GM12874 (cell line): ENCODE measurements at regions not wholly inside any gene's neighbourhood (a gene's known extent, or its start where the extent isn't known, plus 50 kb on each side); places are given as distances from the start of the nearest gene placed in this dataset.

ENCODE experiments used
- TF ChIP-seq, protein P1 (sequence below): IDR thresholded peaks from 2 replicates; pipeline ENCODE4 v1.5.1; 2011; ENCODE audit warnings: low read depth, mild to moderate bottlenecking, control low read depth, low read length, moderate library complexity; ENCODE audit not compliant: insufficient read depth

DNA sequence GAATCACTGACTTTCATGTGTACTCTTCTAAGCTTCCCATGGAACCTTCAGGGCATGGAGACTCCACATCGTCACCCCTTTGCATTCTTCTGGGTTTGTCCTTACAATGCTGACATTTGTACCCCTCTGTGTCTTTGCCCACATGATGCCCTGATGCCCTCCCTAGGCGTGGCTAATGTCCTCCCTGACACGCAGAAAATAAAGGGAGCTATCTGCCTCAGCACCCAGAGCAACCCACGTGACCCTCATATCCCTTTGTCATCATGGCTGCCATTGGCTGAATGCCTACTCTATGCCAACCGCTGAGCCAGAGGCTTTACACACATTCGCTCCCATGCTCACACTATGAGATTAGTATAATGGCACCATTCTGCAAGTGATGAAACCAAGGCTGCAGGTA, 86.4 kb upstream of the KLHL29 start:
- TF ChIP-seq, protein P1, sequence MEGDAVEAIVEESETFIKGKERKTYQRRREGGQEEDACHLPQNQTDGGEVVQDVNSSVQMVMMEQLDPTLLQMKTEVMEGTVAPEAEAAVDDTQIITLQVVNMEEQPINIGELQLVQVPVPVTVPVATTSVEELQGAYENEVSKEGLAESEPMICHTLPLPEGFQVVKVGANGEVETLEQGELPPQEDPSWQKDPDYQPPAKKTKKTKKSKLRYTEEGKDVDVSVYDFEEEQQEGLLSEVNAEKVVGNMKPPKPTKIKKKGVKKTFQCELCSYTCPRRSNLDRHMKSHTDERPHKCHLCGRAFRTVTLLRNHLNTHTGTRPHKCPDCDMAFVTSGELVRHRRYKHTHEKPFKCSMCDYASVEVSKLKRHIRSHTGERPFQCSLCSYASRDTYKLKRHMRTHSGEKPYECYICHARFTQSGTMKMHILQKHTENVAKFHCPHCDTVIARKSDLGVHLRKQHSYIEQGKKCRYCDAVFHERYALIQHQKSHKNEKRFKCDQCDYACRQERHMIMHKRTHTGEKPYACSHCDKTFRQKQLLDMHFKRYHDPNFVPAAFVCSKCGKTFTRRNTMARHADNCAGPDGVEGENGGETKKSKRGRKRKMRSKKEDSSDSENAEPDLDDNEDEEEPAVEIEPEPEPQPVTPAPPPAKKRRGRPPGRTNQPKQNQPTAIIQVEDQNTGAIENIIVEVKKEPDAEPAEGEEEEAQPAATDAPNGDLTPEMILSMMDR: no peak

DNA sequence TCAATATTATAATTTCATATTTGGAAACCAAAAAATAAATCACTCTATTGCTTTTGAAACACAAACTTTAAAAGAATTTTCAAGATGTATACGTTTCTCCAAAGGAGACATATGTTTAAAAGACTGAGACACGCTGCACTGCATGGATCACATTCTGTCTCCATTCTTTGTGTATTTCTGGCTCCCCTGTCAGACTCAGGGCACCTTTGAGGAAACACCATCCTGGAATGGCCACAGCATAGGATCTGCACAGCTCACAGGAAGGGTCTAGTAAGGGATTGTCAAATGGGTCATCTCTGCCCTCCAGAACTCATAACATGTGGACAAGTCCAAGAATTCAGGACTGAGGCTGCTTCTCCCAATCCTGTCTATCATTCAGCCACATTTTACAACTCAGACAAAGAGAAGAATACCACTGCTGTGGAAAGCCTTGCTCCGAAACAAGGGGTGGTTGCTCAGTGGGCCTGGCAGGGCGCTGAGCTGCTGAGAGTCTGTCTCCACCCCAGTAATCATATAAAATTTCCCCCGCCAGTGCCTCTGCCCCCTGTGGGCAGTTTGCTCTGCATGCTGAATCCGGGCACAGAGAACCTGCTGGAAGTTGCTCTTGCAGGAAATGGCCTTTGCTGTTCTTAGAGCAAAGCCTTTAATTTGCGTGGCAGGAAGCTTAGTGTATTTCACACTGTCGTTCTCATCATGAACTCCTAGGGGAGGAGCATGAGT, 85.3 kb upstream of the KLHL29 start:
- TF ChIP-seq, protein P1: no peak

DNA sequence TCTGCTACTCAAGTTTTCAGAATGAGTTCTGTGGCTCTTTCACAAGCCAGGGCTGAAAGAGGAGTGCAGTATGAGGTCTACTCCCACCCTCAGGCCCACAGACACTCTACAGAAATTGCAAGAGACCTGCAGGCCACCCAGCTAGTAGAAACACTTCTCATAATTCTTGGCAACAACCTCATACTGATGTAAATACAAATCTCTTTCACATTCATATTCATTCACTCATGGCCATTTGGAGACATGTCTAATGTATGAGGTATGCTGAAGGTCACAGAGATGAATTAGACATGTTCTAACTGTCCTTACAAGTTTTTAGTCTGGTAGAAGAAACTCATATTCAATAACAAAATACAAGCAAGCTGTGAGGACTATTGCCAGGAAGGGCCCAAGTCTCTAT, 83.8 kb upstream of the KLHL29 start:
- TF ChIP-seq, protein P1: no peak

DNA sequence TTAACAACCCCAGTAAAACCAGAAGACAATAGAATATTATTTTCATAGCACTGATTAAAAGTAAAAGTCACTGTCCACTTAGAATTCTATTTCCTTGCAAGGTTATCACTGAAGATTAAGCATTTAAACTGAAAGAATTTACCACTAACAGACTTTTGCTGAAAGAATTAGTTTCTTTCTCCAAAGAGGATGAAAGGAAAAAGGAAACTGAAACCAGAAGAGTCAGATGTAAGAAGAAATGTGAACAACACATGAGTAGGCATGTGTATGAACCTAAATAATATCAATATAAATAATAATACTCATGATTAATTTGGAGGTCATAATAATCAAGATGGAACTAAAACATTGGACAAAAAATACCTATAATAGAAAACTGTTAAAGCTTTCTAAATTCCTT, 82.4 kb upstream of the KLHL29 start:
- TF ChIP-seq, protein P1: no peak

DNA sequence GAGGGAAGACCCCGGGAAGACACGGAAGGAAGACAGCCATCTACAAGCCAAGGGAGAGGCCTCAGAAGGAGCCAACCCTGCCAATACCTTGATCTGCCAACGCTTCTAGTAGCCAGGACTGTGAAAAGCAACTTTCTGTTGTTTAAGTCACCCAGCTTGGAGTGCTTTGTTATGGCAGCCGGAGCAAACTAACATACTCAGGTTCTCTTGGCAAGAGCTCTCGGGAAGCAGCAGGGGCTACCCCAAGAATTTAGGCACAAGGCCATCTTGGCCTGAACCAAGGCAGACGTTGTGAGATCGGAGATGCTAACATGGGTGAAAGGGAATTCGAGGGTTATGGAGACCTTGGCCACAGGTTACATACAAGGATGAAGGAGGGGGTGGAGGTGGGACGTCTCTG, 78.6 kb upstream of the KLHL29 start:
- TF ChIP-seq, protein P1: no peak

DNA sequence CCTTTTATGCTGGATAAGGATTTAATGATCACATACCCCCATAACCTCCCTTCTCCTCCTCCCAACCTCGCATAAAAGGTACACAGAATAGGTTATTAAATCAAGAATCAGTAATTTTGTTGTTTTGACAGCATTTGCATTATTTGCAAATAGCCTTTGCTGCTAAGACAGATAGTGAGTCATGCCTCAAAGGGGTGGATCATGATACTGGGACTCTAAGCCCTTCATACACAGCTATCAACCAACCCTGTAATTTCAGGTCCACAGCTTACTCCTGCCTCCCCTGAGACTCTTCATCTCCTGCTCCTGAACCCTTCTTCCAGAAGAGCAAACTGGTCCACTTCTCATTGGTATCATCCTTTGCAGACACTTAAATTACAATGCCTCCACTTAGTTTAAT, 73.8 kb upstream of the KLHL29 start:
- TF ChIP-seq, protein P1: no peak

DNA sequence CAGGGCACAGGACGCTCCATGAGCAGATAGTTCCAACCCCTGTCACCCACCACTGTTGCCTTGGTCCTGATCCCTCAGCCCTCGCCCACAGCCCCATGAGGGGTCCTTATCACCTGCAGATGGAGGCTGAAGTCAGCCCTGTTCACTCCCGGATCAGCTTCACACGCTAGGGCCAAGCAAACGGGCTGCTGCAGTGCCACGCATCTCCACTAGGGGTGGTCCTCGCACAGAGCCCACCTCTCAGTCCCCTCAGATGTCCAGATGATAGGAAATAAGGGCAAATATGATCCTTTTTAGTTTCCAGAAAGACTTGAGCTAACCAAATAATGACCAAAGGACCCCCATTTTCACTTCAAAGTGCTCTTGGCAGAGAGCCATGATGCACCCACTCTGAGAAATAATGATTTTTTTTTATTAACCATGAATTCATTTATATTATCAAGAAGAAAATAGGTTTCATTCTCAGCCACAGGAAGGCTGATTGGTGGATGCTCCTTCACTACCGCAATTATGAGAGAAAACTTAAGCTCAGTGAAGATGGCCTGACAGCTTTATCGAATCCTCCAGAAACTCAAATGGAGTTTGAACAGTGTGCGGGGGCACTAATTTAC, 71.9 kb upstream of the KLHL29 start:
- TF ChIP-seq, protein P1: peak; percentile 99
